Astrocyte of the spinal cord (primary cell): ENCODE measurements at regions not wholly inside any gene's neighbourhood (a gene's known extent, or its start where the extent isn't known, plus 50 kb on each side); places are given as distances from the start of the nearest gene placed in this dataset.

ENCODE experiments used
- DNase-seq: peaks from one replicate; pipeline ENCODE4 v3.0.0; 2011; ENCODE audit warnings: low read depth, low spot score
- H3K4me3 ChIP-seq: 2 replicates; pipeline ENCODE4 v1.5.1; 2011; ENCODE audit warnings: low read depth, mild to moderate bottlenecking, low read length, moderate library complexity
- in situ Hi-C: cut with HindIII; loops from 2 replicates; pipeline ENCODE4 v1.10.0; 2017; ENCODE audit warnings: low sequenced_read_pairs
- TF ChIP-seq, protein P1 (sequence below): IDR thresholded peaks from 2 replicates; pipeline ENCODE4 v1.5.1; 2012; ENCODE audit warnings: low read depth, mild to moderate bottlenecking, low read length, inconsistent platforms

DNA sequence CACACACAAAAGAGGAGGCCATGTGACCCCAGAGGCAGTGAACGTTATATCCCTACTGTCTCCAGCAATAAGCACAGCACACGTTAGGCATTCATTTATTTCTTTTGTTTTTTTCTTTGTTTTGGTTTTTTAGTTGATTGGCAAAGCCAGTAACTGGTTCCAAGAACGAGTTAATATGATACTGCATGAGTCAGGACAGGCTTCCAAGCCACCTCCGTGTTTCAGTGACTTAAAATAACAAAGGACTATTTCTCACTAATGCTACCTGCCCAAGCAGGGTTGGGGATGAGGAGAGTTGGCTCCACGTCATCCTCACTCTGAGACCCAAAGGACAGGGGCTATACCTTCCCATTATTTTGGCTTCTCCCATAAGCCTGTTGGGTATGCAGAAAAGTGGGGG, 130.5 kb downstream of the ST8SIA2 start:
- TF ChIP-seq, protein P1, sequence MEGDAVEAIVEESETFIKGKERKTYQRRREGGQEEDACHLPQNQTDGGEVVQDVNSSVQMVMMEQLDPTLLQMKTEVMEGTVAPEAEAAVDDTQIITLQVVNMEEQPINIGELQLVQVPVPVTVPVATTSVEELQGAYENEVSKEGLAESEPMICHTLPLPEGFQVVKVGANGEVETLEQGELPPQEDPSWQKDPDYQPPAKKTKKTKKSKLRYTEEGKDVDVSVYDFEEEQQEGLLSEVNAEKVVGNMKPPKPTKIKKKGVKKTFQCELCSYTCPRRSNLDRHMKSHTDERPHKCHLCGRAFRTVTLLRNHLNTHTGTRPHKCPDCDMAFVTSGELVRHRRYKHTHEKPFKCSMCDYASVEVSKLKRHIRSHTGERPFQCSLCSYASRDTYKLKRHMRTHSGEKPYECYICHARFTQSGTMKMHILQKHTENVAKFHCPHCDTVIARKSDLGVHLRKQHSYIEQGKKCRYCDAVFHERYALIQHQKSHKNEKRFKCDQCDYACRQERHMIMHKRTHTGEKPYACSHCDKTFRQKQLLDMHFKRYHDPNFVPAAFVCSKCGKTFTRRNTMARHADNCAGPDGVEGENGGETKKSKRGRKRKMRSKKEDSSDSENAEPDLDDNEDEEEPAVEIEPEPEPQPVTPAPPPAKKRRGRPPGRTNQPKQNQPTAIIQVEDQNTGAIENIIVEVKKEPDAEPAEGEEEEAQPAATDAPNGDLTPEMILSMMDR: no peak
- in situ Hi-C loops: no loop called here
- DNase-seq: no peak
- no peak overlapping the region for H3K4me3 ChIP-seq

- H3K4me3 ChIP-seq: no peak overlapping the region
- no peak for DNase-seq
- TF ChIP-seq, protein P1: no peak
- in situ Hi-C loops: no loop called here
These were observed 129.5 kb downstream of the ST8SIA2 start for GRCh38 chr15:92523176-92523575.

- H3K4me3 ChIP-seq: no peak overlapping the region
- in situ Hi-C loops: no loop called here
- TF ChIP-seq, protein P1: peak; percentile 80
- DNase-seq: peak; percentile 85
These were observed 127.9 kb downstream of the ST8SIA2 start for GRCh38 chr15:92521624-92522008.

GRCh38 chr15:92520914-92521623, 127.4 kb downstream of the ST8SIA2 start:
- no peak for DNase-seq
- H3K4me3 ChIP-seq: no peak overlapping the region
- TF ChIP-seq, protein P1: no peak
- in situ Hi-C loops: no loop called here

GRCh38 chr15:92519709-92520108, 126.0 kb downstream of the ST8SIA2 start:
- TF ChIP-seq, protein P1: no peak
- in situ Hi-C loops: no loop called here
- peak; percentile 67 for DNase-seq
- no peak overlapping the region for H3K4me3 ChIP-seq
